ENCODE measurements at regions not wholly inside any gene's neighbourhood (a gene's known extent, or its start where the extent isn't known, plus 50 kb on each side); places are given as distances from the start of the nearest gene placed in this dataset.

GRCh38 chr1:22241811-22242210, 98.9 kb upstream of the WNT4 start:
- DNase-seq (ENCODE audit: low read depth in 4 of 4, low spot score in 2 of 4) = no peak

DNA sequence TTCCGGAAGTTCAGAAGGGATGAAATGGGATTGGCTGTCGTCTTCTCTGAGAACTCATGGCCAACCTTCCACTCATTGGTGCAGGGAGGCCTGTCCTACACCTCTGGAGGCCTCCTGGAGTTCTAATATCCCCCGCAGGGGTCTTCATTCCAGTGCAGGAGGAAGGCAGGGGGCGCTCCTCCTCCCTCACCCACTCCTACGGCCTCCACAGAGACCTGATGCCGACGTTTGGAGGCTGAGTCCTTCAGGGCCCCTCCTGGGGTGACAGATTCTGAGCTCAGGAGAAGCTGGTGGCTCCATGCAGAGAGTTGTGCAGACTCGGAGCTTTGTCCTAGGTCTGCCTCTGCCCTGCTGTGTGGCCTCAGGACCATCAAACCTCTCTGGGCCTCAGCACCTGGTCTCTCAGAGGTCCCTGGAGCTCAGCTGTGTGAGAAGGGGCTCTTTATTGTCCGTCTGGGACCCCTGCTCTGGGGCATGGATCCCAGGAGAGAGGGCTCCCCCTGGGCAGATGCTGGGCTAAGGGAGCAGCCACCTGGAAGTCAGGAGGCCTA, 102.3 kb upstream of the WNT4 start:
- no peak for DNase-seq (ENCODE audit: low read depth in 4 of 4, low spot score in 2 of 4)

GRCh38 chr1:22245726-22246125, 102.8 kb upstream of the WNT4 start:
- DNase-seq (ENCODE audit: low read depth in 4 of 4, low spot score in 2 of 4) = no peak

- no peak for DNase-seq (ENCODE audit: low read depth in 4 of 4, low spot score in 2 of 4)
Observed at GRCh38 chr1:22246755-22247480, 104.0 kb upstream of the WNT4 start.

GRCh38 chr1:22247527-22248245, 104.8 kb upstream of the WNT4 start:
- DNase-seq (ENCODE audit: low read depth in 4 of 4, low spot score in 2 of 4) = no peak

- no peak for DNase-seq (ENCODE audit: low read depth in 4 of 4, low spot score in 2 of 4)
Observed at GRCh38 chr1:22248746-22249145, 105.8 kb upstream of the WNT4 start.

GRCh38 chr1:22249928-22250680, 107.2 kb upstream of the WNT4 start:
- no peak for DNase-seq (ENCODE audit: low read depth in 4 of 4, low spot score in 2 of 4)

DNA sequence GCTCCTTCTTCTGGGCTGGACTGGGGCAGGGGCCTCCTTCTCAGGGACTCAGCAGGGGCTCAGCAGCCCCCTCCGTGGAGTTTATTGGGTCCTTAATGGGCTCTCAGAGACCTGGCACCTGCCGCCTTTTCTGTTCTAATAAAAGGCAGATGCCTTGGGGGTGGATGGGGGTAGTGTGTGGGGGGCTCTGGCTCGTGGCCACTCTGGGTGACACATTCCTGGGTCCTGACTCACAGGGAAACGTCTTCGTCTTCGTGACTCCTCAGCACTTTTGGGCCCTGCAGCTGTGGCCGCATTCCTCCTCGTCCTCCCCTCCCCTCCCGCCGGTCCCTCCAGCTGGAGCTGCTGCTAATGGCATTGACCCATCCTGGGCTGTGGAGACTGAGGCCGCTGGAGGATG, 107.8 kb upstream of the WNT4 start:
- no peak for DNase-seq (ENCODE audit: low read depth in 4 of 4, low spot score in 2 of 4)

GRCh38 chr1:22252251-22252650, 109.4 kb upstream of the WNT4 start:
- DNase-seq (ENCODE audit: low read depth in 4 of 4, low spot score in 2 of 4) = no peak

GRCh38 chr1:22253012-22253790, 110.3 kb upstream of the WNT4 start:
- DNase-seq (ENCODE audit: low read depth in 4 of 4, low spot score in 2 of 4) = no peak

DNA sequence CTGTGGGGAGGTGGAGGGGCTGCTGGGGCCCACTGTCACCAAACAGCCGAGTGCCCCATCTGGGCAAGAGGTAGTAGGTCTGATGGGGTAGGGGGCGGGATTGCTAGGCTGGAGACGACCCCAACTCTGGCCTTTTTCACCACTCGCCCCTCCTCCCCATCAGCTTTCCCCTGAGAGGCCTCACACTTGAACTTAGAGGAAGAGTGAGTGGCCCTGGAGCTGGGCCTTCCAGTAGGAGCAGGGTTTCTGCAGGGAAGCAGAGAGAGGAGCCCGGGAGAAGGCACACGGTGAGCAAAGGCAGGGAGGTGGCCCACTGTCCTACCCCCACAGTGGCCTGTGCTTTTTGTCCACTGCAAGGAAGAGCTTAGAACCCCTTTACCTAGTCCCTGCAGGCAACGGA, 111.9 kb upstream of the WNT4 start:
- DNase-seq (ENCODE audit: low read depth in 4 of 4, low spot score in 2 of 4) = no peak

DNA sequence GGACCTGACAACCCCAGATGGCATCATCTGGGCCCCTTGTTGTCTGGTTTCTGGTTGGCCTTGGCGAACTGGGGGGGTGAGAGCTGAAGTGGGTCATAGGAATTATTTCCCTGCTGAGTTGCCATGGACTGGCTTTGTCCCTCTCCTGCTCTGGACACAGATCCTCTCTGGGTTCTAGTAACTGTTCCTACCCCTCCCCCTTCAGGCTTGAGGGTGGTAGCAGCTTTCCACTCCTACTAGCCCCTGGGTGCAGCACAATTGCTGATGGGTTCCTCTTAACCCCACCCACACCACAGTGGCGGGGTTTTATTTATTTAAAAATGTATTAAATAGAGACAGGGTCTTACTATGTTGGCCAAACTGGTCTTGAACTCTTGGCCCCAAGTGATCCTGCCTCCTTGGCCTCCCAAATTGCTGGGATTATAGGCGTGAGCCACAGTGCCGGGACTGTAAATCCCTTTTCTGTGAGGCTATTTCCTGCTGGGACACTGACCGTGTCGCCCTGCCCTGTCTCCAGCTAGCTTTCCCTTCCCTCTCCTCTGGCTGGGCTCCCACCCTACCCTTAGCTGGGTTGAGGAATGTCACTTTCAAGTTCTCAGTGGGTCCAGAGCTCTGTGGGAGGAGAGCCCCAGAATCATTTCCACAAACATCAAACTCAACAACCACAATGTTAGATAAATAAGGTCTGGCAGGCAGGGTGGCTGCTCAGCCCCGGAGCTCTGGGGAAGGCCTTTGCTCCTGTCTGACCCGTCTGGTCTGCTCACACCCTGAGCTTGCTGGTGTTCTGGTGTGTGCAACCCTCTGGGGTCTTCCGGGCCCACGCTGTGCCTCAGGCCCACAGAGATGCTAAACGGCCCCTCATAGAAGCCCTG, 112.7 kb upstream of the WNT4 start:
- DNase-seq (ENCODE audit: low read depth in 4 of 4, low spot score in 2 of 4) = no peak

DNA sequence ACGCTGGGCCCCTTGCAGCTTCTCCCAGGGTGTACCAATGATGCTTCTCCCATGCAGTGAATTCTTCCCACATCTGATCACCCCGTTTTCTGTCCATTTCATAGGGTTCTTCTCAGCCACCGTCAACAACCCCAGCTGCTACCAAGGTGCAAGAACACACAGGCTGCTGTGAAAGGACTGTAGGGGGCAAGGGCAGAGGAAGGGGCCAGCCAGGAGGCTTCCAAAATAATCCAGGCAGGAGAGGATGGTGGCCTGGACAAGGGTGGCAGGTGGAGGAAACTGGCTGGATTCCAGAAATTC, 113.3 kb upstream of the WNT4 start:
- no peak for DNase-seq (ENCODE audit: low read depth in 4 of 4, low spot score in 2 of 4)

DNA sequence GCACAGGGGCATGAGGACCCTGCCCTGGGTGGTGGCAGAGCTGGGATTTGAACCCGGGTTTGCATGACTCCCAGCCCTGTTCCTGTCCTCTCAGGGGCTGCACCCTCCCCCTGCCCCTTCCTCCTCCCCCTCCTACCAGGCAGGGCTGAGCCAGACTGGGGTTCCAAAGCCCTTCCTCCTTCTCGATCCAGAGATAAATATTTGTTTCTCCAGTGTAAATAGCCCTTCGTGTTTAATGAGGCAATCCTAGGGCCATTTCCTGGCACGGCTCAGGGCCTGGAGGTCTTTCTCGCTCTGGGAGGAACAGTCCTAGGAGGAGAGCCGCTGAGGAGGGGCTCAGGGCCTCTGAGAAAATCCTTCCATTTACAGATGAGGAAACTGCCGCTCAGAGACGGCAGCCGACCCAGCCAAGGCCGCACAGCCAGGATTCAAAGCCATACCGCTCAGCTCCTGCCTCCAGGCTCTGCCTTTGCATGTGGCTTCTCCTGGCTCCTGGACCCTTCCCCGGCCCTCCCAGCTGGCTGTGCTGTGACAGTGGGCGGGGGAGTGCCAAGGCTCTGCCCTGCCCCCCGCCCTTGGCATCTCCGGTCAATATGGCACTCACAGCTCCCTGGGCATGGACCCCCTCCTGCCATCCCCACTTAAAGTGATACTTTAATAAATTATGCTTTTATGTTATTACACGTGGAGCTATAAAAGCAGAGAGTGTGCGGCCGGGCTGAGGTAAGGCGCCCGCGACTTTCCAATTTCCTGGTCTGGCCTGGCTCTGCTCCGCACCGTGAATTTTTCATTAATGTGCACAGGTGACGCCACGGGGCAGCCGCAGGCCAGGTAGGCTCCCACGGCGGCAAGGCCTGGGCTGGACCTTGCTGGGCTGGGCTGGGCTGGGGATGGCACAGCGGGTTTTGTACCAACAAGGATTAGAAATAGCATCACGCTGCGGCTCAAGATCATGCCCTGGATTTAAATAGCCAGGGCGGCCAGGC, 114.7 kb upstream of the WNT4 start:
- no peak for DNase-seq (ENCODE audit: low read depth in 4 of 4, low spot score in 2 of 4)

- no peak for DNase-seq (ENCODE audit: low read depth in 4 of 4, low spot score in 2 of 4)
Observed at GRCh38 chr1:22258698-22259097, 115.8 kb upstream of the WNT4 start.

- DNase-seq (ENCODE audit: low read depth in 4 of 4, low spot score in 2 of 4) = no peak
Observed at GRCh38 chr1:22259551-22260282, 116.8 kb upstream of the WNT4 start.

DNA sequence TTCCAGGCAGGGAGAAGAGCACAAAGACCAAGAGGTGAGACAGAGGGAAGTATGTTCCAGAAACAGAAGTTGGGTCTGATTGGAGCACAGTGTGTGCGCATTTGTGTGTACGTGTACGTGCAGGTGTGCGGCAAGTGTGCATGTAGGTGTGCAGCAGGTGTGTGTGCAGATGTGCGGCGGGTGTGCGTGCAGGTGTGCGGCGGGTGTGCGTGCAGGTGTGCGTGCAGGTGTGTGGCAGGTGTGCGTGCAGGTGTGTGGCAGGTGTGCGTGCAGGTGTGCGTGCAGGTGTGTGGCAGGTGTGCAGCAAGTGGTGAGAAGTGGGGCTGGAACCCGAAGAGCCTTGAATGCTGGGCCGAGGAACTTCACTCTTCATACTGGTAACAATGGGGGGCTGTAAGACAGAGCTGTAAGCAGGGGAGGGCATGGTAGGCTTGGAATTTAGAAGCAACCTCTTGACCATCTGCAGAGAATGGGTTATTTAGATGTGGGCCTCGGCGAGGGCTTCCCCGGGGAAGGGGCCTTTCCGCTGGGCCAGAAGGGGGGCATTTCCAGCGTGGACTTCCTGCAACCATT, 118.0 kb upstream of the WNT4 start:
- no peak for DNase-seq (ENCODE audit: low read depth in 4 of 4, low spot score in 2 of 4)

DNA sequence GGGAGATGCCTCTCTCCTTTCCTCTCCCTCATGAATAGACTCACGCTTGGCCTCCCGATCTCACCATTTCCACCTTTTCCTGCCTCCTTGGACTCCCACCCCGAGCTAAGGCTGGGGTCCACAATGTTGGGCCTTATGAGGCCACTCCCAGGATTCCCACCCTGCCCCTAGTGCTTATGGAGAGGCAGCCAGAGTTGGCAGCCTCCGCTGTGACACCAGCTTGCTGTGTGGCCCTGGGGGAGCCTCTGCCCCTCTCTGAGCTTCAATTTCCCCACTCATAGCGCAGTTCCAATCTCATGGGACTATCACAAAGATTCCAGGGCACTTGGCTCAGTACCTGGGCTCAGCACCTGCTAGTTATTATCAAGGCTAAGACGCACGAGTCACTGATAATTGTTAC, 118.7 kb upstream of the WNT4 start:
- DNase-seq (ENCODE audit: low read depth in 4 of 4, low spot score in 2 of 4) = no peak
